Fibroblast of lung (primary cell): ENCODE measurements at regions not wholly inside any gene's neighbourhood (a gene's known extent, or its start where the extent isn't known, plus 50 kb on each side); places are given as distances from the start of the nearest gene placed in this dataset.

Experiments used
- CTCF ChIP-seq, 2 donors: IDR thresholded peaks in 1 of 2; conservative IDR thresholded peaks in 1 of 2; 1 replicate in 1 of 2; 2 replicates in 1 of 2; pipeline ENCODE4 v1.5.1; 2011 to 2012; ENCODE audit warnings: low read length in 2 of 2, control low read depth in 1 of 2, inconsistent platforms in 1 of 2, low read depth in 1 of 2, mild to moderate bottlenecking in 1 of 2
- EZH2 ChIP-seq: IDR thresholded peaks from 2 replicates; pipeline ENCODE4 v1.5.1; 2012; ENCODE audit warnings: low read length, control low read depth, mild to moderate bottlenecking; ENCODE audit errors: missing control alignments

DNA sequence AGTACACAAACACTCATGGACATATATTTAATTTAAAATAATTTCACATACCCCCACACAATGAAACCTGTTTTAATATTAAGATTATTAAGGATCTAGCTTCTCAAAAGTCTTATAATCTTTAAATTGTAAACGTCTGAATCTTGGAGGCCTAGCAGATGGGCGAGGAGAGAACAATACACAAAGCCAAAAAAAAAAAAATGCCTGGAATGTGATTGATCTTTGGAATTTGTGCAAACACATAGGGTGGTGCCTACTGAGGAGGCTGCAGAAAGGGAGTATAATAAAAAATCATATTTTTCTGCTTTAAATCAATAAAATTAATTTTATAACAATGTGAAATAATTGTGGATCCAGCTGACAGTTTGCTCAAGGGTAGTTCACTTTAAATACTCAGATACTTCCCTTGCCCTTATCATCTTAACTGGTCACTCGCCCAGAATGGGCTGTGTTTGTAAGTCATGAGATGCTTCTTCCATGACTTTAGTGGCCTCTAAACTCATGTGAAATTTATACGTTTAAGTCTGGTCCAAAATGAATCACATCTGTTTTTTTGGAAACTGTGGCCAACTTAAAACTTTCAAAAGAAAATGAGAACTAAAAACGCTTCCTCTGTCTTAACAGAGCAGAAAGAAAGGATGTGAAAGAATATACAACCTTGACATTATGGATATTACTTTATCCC, 802.8 kb upstream of the CXADR start:
- TF ChIP-seq EZH2 (no peak), CTCF (conservative IDR thresholded peaks at IDR 0.05 in 1 of 2, IDR thresholded peaks at IDR 0.05 in 1 of 2; ENCODE audit: low read depth in 1 of 2, low read length in 2 of 2) (no peak)
